HG02870 (cell line): ENCODE measurements at regions not wholly inside any gene's neighbourhood (a gene's known extent, or its start where the extent isn't known, plus 50 kb on each side); places are given as distances from the start of the nearest gene placed in this dataset.
"Not testable (repeated sequence)": the region's sequence is repeated elsewhere in the genome, so short reads cannot be mapped to it uniquely, and the experiment has no call there.

Experiments
- ATAC-seq: cut with Tn5 transposase; IDR thresholded peaks from one replicate; pipeline ENCODE4 v1.9.1; 2021; ENCODE audit warnings: mild to moderate bottlenecking, moderate library complexity; ENCODE audit not compliant: unreplicated experiment

DNA sequence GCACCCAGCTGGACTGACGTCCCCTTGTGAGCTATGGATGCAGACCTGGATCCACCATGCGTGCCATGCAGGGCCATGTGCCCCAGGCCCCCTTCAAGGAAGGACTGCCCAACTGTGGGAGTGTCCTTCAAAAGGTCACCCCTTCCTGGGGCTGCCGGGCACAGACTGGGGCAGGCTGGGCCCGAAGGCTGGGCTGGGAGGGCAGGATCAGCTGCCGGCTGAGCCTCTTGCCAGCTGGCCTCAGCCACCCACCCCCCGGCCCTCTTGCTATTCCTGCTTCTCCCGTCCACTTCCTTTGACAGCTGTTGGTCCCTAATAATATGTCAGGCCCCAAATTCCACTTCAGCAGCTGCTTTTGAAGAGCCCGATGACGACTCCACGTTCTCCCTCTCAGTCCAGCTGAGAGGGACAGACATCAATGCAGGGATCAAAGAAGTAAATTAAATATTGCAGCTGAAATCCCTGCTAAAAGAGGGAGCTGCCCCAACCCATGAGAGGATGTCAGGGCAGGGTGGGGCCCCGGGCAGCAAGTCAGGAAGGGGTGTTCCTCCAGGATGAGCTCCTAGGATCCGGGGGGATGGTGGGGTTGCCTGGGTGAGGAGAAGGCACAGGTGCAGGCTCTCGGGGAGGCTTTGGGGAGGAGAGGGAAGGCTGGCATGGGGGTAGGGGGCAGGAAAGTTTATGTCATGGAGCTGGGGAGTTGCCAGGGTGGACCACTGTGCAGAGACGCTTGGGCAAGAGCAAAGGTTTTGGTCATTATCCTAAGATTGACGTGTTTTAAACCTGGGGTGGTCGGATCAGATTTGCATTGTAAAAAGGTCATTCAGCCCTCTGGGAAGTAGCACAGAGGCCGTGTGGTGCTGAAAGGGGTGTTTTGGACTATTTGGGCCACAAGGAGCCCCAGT, 185.0 kb downstream of the ANKRD60 start:
- ATAC-seq: no peak

DNA sequence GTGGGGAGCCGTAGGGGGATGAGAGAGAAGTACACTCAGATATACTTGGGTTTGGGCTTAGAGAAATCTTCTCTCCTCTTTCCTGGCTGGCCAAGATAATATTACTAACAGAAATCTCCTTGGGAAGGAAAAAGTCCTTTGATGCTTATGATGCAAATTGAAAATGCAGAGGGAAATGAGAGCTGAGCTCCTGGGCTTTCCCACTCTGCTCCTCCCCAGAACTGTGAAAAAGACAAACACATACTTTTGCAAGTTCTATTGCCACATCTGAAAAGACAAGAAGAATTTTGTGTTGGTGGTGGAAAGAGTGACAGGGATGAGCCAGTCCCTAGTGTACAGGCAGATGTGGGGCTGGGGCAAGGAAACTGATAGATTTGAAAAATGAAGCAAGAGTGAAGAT, 185.9 kb downstream of the ANKRD60 start:
- ATAC-seq: no peak

DNA sequence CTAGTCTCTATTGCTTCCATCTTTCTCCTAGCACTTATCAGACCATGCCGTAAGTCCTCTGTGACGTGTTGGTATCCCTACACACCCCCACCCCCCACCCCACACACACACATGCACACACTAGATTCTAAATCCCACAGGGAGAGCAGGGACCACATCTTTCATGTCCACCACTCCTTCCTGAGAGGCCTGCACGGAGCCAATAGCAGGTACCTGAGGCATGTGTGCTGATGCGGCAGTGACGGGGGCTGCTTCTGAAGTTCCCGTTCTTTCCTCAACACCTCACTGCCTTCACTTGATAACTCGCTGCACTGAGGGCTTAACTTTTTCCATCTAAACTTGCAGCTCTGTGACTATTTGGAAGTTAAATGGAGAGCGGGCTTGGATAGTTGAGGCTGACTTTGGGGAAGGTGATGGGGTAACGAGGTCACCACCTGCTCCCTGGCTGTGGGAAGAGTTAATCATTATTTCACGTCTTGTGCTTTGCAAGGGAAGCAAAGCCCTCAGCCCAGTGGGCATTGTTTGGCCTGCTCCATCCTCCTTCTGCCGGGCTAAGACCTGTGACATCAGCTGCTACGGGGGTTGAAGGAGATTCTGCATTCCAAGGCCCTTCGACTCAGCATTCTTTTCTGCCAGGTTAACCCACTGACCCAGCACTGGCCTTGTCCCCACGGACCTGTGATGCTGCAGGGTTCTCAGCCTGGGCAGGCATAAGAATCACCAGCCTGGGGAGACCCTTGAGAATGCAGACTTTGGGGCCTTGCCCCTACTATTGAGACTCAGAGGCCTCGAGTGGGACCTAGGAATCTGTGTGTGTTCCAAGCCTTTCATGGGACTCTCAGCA, 187.8 kb downstream of the ANKRD60 start:
- no peak for ATAC-seq

DNA sequence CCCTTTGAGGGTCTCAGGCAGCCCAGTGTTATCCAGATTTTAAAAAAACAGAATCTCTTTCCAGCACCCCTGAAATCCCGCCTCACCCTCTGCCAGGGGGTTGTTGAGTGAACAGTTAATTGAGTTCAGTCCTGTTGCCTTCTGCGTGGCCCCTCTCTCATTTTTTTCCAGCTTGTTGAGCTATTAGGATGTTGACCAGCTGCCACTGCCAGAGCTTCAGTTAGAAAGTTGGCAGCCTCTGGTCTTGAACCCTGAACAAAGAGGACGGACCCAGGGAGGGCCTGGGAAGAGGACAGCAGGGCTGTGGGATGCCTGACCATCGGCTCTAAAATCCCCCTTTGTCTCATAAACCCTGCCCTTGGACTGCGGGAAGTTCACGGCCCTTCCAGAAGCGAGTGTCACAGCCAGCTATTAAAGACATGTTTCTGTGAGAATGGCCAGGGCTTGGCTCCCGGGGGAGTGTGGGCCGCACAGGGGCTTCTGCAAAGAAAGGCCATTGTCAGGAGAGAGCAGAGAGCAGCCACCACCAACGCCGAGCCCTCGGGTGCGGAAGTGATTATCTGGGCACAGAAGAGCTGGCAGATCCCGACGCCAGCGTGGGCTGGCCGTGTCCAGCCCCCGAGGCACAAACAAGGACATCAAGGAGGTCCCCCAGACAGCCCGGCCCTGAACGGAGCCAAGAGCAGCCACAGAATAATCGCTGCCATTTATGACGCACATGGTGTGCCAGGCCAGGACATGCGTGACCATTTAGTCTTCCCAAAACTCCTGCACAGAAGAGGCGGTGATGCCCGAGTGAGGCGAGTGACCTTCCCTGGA, 189.0 kb downstream of the ANKRD60 start:
- ATAC-seq: no peak

DNA sequence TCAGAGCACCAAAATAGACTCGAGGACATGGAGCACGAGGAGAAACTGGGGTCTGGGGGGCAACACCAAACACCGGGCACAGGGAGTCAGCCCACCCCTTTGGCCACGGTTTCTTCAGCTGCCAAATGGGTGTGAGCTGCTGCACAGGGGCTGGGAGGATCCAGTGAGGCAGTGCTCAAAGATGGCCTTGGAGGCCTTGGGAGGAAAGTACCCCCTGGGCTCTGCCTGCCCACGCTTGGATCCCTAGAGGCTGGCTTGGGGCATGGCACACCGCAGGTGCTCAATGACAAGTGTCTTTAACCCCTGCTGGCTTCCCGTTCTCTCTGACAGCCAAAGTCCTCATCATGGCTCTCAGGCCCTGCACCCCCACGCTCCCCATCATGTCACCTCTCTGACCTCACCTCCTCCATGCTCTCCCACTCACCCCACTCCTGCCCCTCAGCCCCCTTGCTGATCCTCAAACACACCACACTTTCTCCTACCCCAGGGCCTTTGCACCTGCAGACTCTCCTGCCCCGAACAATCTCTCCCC, 190.3 kb downstream of the ANKRD60 start:
- ATAC-seq: no peak

DNA sequence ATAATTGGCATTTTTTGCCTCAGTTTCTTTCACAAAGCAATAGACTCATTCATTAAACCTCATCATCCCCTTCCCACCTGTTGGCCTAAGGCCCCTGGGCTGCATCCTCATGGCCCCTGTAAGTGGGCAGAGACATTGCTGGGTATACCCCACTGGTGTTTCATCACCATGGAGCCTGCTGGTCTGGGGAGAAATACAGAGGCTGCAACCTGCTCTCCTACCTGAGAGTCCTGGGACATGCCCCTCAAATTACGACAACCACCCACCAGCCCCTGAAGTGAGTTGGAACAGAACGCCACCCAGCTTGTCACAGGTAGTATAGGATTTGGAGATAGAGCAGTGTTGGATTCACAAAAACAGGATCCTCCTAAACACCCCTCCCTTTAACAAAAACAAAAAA, 190.8 kb downstream of the ANKRD60 start:
- no peak for ATAC-seq

DNA sequence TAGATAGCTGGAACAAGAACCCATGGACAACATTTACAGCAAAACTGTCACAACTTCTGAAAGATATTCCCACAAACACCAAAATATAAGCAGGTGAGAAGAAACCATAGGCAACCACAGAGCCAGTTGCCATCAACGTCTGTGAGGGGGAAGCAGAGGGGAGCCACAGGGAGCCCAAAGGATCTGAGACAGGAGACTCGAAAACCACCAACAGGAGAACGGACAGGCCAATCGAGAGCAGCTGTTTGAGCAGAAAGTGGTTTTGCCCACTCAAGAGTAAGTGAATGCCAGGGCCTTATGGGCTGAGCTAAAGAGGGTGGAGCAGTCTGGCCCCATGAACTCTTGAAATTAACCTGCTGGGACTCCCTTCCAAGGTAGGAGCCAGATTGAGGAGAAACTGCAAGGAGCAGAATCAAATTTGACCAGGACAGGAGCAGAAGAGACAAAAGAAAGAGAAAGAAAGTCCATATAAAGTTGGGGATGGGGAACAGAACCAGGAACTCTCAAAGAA, 195.4 kb downstream of the ANKRD60 start:
- no peak for ATAC-seq

DNA sequence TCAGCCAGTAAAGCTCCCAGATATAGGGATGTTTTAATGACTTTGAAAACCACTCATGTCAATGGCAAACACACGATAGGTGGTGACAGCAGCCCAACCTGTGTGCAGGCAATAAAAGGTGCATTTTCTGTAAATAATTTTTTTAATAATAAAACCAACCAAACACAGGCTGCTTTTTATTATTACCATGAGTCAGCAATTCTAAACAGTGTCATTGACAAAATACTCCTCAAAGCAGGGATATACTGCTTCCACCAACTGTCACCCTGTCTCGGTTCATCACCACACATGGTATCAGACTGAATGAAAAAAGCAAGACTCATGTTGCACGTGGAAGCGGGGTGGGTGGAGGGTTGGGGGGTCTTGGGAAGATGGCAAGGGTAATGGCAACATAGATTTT, 195.9 kb downstream of the ANKRD60 start:
- ATAC-seq: no peak

DNA sequence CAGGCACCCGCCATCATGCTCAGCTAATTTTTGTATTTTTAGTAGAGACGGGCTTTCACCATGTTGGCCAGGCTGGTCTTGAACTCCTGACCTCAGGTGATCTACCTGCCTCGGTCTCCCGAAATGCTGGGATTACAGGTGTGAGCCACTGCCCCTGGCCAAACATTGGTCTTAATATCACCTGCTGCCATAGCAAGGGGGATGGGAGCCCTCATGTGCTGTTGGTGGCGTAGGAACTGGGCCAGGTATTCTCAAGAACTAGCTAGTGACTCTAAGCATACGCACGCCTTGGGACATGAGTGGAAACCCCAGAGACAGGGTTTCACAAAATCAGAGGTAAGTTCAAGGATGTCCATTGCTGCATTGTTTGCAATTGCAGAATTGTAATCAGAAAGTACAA, 197.1 kb downstream of the ANKRD60 start:
- not testable (repeated sequence) for ATAC-seq

DNA sequence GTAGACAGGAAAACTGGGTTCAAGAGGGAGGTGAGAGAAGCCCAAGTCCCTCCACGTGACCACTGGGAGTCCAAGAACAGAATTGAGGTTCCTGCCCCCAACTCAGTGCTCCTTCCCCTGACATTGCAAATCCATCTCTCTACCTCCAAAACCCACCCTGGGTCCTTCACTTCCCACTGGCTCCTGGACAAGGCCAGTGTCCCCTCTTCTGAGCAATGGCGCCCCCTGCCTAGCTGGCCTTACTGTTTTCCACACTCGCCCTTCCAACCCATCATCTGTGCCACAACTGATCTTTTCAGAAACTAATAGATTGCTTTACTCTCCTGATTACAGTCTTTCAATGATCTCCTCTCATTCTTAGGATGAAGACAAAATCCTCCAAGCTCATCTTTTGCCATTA, 200.3 kb downstream of the ANKRD60 start:
- no peak for ATAC-seq

DNA sequence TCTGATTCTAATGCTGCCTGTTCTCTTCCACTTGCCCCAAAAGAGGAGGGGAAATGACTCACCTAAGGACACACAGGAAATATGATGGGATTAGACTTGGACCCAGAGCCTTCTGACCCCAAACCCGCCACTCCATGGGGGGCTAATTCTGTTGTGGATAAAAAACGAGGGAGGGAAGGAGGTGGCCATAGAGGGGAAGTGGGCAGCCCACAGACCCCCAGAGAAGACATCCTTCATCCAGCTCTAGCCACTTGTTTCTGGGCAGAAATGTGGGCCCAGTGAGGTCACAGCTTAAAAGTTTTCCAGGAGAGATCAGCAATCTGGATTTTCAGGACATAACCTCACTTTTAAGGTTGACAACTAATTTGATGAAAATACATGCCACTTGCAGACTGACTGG, 202.1 kb downstream of the ANKRD60 start:
- ATAC-seq: no peak

DNA sequence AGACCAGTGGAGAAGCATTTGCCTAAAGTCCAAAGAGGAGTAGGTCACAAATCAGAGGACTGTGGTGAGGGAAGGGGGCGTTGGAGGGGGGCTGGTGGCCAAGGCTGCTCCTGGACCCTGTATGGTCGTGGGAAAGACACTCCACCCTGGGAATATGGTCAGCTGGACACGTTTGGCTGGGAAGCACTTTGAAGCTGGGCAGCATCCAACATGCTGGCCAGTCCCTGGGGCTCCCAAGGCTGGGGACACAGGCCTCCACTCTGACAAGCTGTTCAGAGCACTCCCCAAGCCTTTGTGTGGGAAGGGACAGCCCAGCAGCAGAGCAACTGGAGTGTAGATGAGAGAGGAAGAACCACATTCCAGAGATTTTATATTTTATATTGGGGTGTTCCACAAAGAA, 203.2 kb downstream of the ANKRD60 start:
- no peak for ATAC-seq

DNA sequence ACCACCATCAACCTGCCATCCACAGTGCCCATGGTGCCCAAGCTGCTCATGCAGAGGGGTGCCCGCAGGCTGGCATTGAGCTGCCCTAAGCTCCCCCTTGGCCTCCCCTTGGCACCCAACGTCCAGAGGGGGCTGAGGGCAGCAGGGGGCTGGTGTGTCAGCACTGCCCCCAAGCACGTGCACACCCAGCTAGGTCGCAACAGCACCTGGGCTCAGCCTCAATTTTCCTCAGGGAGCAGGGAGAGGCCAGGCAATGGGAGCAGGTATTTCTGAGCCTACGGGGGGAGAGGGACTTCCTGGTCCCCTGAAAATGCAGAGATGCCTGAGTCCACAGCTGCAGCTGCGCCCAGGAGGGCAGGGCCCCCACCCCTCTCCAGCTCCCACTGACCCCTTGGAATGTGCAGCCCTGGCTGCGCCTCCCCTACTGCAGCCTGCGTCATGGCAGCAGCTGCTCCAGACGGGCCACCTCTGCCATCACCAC, 204.2 kb downstream of the ANKRD60 start:
- no peak for ATAC-seq

DNA sequence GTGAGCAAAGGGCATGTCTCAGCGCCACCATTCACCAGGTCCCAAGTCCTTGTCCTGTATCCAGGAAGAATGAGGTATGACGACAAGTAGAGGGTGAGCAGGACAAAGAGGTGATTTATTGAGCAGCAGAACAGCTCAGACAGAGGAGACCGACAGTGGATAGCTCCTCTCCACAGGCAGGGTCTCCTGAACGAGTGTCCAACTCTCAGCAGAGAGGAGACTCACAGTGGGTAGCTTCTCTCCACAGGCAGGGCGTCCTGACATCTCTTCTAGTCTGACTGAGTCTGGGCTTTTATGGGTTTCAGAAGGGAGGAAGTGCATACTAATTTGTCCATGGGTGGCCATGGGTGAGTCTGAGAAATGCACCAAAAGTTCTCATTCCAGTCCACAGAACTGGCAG, 204.7 kb downstream of the ANKRD60 start:
- no peak for ATAC-seq

DNA sequence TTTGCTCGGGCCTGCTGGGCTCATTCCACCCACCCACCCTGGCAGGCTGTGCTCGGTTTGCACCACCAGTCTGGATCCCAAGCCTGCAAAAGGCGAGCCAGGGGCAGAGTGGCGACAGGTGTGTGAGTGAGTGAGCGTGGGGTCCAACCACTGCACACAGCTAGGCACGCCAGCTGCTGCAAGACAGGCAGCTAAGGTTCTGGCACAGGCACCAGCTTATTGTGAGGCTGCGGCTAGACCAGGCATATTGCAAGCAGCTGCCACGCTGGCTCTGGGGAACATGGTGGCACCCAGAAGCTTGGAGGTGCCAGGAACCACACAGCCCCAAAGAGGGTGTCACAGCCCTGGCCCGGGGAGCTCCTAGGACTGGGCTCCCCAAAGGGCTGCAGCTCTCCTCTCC, 205.1 kb downstream of the ANKRD60 start:
- no peak for ATAC-seq

DNA sequence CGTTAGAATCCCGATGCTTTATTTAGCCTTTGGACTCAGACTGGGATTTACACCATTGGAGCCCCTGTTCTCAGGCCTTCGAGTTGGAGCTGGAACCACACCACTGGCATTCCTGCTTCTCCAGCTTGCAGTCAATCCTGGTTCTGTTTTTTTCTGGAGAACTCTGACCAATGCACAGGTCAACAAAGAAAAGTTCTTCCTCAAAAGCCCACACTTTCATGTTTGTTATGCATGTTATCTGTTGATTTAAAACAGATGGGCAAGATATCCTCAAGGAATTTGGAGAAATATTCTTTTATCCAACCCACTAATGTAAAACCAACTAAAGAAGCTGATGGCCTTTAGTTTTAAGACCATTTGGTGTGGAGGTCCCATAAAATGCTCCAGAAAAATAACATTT, 205.7 kb downstream of the ANKRD60 start:
- no peak for ATAC-seq

DNA sequence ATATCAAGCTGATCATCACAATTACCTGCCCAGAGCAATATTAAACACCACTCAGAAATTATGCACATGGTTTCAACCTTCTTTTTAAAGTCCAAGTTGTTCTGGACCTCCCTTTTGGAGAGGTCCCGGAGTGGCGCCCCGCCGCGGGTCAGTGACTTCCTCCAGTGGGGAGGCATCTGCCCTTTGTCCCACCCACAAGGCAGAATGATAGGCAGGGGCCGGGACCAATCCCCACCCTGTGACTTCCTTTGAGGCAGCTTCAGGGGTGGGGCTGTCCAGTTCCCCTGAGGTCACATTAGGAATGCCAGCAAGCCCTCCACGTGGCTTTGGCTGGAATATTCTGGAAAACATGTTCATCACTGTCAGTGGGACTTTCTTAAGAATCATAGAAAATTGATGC, 207.0 kb downstream of the ANKRD60 start:
- no peak for ATAC-seq

DNA sequence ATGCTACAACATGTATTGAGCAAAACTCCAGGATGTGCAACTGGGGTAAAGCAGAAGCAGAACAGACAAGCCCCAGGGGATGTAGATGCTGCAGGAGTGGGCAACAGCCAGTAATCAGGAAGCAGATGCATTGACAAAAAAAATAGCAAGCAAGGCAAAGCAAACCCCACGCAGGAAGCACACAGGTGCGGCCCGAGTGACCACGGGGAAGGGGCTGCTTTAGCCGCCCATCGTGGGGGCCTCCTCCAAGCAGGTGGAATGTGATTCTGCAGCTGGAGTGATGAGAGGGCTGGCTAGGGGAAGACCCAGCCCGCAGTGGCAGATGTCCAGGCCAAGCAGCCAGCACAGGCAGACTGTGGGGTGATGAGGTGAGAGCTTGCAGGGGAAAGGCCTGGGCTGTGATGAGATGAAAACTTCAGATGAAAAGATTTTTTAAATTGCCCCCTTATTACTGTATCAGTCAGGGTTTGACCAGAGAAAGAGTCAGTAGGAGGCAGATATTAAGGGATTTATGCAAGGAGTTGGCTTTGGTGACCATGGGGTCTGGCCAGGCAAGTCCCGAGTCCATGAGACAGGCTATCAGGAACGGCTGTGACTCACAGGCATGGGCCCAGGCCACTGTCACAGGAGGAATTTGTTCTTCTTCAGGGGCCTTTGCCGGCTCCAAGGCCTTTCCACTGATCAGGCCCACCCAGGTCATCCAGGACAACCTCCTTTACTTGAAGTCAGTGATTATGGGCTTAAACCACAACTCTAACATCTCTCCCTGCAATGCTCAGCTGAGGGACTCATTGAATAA, 207.6 kb downstream of the ANKRD60 start:
- no peak for ATAC-seq

DNA sequence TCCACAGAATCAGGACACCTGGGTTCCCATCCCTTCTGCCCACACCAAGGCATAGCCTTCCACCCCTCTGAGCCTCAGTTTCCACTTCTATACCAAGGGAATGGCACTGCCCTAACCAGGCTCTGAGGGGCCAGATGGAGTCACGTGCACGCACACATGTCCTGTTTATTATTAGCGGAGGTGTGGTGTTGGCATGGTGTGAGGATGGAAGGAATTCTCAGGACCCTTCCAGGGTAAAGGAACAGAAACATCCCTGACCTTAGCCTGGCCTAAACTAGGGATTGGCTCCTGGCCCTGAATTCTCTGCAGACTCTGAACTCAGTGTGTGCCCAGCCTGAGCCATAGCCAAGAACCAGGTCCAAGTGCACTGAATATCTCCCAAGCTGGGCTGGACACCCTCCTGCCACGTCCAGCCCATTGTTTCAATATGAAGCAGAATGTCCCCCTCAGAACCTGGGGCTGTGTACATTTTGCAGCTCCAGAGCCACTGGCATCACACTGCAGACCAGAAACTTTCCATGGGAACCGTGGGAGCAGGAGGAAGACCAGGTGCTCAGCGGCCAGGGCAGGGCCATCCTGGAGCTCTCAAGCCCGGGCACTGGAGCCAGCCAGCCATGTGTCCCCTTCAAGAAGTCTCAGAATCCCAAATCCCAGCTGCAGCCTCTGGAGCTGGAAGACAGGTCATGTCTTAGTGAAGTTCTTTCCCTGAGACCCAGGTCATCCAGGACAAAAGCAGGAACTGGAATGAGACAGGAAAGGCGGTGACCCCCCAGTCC, 208.4 kb downstream of the ANKRD60 start:
- no peak for ATAC-seq
